Suprapubic skin (tissue), 4 donors: ENCODE measurements at regions not wholly inside any gene's neighbourhood (a gene's known extent, or its start where the extent isn't known, plus 50 kb on each side); places are given as distances from the start of the nearest gene placed in this dataset.
A peak's percentile ranks its signal among the peaks of the same experiment; 100 is the strongest.

ENCODE experiments used
- DNase-seq, 2 donors: peaks; one replicate each; pipeline ENCODE4 v3.0.0-alpha.2; 2019; ENCODE audit warnings: low spot score in 2 of 2
- H3K27ac ChIP-seq: fragments of 200-600 bp; sonication (generic); one replicate; pipeline ENCODE4 v1.5.1; 2019
- H3K27me3 ChIP-seq: fragments of 200-600 bp; sonication (generic); one replicate; pipeline ENCODE4 v1.5.1; 2019
- H3K36me3 ChIP-seq: fragments of 200-600 bp; sonication (generic); one replicate; pipeline ENCODE4 v1.5.1; 2019
- H3K4me1 ChIP-seq: fragments of 200-600 bp; sonication (generic); one replicate; pipeline ENCODE4 v1.5.1; 2019
- H3K4me3 ChIP-seq: fragments of 200-600 bp; sonication (generic); one replicate; pipeline ENCODE4 v1.5.1; 2019; ENCODE audit warnings: mild to moderate bottlenecking
- H3K9me3 ChIP-seq: fragments of 200-600 bp; sonication (generic); one replicate; pipeline ENCODE4 v1.5.1; 2019
- EP300 ChIP-seq: sonication (generic); formaldehyde crosslinking; IDR thresholded peaks from one replicate; pipeline ENCODE4 v1.6.1; 2017; ENCODE audit warnings: antibody characterized with exemption
- POLR2A ChIP-seq, 2 donors: fragments of 450-650 bp; IDR thresholded peaks; one replicate each; pipeline ENCODE4 v1.6.1; 2017; ENCODE audit warnings: antibody characterized with exemption in 2 of 2, mild to moderate bottlenecking in 2 of 2, moderate library complexity in 2 of 2
- POLR2AphosphoS5 ChIP-seq, 3 donors: sonication (generic); formaldehyde crosslinking; IDR thresholded peaks; one replicate each; pipeline ENCODE4 v1.6.1; 2017; ENCODE audit warnings: antibody characterized with exemption in 3 of 3
- WGBS: methylation state at CpG from one replicate; pipeline ENCODE4 v1.1.5; 2018; 5-methylcytosine and 5-hydroxymethylcytosine counted together
- TF ChIP-seq, protein P1 (sequence below), 2 donors: fragments of 200-600 bp in 1 of 2; fragments of 450-650 bp in 1 of 2; sonication (generic) in 1 of 2; IDR thresholded peaks; one replicate each; pipeline ENCODE4 v1.5.1; 2016 to 2019; ENCODE audit warnings: antibody characterized with exemption in 2 of 2, mild to moderate bottlenecking in 1 of 2, moderate library complexity in 1 of 2

DNA sequence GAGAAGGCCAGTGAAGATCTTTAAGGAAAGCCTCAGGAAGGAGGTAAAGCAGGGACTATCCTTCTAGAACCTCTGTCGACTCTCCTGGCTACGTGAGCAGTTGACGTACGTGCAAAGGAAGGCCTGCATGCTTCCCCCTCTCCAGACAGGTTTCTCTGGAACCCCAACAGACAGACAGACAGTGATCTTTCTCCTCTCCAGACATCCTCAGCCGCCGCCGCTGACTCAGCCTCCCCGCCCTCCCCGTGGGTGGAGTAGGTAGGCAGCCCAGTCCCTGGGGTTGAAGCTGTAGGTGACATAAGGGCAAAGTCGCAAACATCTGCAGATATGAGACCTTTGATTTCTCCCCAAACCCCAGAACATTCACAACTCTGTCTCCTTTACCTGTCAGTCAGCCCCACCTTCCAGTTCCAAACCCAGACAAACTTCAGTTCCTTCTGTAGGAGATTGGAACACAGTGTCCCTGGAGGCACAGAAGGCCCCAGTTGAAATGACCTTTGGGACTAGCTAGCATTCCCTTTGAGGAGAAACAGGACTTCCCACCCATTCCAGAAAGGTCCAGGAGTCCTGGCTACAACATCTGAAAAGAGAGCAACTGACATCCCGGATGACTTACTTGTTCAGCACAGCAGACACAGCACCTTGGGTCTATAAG, 146.0 kb upstream of the JUN start:
- Histone ChIP-seq H3K4me3 (no peak overlapping the region), H3K27me3 (no peaks in the 10 kb centered on the region), H3K4me1 (peaks cover 43% of the 10 kb centered on the region), H3K9me3 (no peaks in the 10 kb centered on the region), H3K27ac (no peak overlapping the region), H3K36me3 (no peaks in the 10 kb centered on the region)
- TF ChIP-seq POLR2A (IDR thresholded peaks at IDR 0.05) (no peak), POLR2AphosphoS5 (IDR thresholded peaks at IDR 0.05) (no peak), EP300 (no peak)
- TF ChIP-seq, protein P1, sequence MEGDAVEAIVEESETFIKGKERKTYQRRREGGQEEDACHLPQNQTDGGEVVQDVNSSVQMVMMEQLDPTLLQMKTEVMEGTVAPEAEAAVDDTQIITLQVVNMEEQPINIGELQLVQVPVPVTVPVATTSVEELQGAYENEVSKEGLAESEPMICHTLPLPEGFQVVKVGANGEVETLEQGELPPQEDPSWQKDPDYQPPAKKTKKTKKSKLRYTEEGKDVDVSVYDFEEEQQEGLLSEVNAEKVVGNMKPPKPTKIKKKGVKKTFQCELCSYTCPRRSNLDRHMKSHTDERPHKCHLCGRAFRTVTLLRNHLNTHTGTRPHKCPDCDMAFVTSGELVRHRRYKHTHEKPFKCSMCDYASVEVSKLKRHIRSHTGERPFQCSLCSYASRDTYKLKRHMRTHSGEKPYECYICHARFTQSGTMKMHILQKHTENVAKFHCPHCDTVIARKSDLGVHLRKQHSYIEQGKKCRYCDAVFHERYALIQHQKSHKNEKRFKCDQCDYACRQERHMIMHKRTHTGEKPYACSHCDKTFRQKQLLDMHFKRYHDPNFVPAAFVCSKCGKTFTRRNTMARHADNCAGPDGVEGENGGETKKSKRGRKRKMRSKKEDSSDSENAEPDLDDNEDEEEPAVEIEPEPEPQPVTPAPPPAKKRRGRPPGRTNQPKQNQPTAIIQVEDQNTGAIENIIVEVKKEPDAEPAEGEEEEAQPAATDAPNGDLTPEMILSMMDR (IDR thresholded peaks at IDR 0.05) = no peak
- no peak for DNase-seq
- WGBS = 69% methylated on average over 11 of the region's 11 CpGs

DNA sequence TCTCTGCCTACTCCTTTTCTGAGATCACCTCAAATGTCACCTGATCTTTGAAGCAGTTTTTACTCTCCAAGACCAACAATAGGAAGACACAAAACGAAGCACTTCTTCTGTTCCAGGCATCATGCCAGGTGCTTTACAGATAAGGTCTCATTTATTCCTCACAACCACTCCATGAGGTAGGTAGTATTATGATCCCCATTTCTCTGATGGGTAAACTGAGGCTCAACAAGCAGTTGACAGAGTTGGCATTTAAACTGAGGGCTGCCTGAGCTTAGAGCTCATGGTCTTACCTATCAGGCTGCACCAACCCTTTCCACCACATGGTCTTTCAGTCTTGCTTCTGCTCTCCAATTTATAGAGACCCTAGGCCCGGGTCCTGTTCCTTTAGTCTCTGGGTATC, 147.2 kb upstream of the JUN start:
- WGBS = 85% methylated on average over 2 of the region's 2 CpGs
- Histone ChIP-seq H3K27me3 (no peaks in the 10 kb centered on the region), H3K4me1 (peaks cover 43% of the 10 kb centered on the region), H3K27ac (no peak overlapping the region), H3K36me3 (no peaks in the 10 kb centered on the region), H3K4me3 (no peak overlapping the region), H3K9me3 (no peaks in the 10 kb centered on the region)
- TF ChIP-seq, protein P1 (IDR thresholded peaks at IDR 0.05) = no peak
- TF ChIP-seq POLR2A (IDR thresholded peaks at IDR 0.05) = no peak
- no peak for TF ChIP-seq EP300
- no peak for TF ChIP-seq POLR2AphosphoS5 (IDR thresholded peaks at IDR 0.05)
- DNase-seq = no peak

- Histone ChIP-seq H3K4me3 (no peak overlapping the region), H3K36me3 (no peaks in the 10 kb centered on the region), H3K4me1 (peaks cover 39% of the 10 kb centered on the region), H3K9me3 (no peaks in the 10 kb centered on the region), H3K27me3 (no peaks in the 10 kb centered on the region), H3K27ac (no peak overlapping the region)
- TF ChIP-seq POLR2AphosphoS5 (IDR thresholded peaks at IDR 0.05) (no peak), EP300 (no peak), POLR2A (IDR thresholded peaks at IDR 0.05) (no peak)
- TF ChIP-seq, protein P1 (IDR thresholded peaks at IDR 0.05) = no peak
- no peak for DNase-seq
- 59% methylated on average over 6 of the region's 6 CpGs for WGBS
These were observed 147.9 kb upstream of the JUN start for GRCh38 chr1:58931756-58932155.

DNA sequence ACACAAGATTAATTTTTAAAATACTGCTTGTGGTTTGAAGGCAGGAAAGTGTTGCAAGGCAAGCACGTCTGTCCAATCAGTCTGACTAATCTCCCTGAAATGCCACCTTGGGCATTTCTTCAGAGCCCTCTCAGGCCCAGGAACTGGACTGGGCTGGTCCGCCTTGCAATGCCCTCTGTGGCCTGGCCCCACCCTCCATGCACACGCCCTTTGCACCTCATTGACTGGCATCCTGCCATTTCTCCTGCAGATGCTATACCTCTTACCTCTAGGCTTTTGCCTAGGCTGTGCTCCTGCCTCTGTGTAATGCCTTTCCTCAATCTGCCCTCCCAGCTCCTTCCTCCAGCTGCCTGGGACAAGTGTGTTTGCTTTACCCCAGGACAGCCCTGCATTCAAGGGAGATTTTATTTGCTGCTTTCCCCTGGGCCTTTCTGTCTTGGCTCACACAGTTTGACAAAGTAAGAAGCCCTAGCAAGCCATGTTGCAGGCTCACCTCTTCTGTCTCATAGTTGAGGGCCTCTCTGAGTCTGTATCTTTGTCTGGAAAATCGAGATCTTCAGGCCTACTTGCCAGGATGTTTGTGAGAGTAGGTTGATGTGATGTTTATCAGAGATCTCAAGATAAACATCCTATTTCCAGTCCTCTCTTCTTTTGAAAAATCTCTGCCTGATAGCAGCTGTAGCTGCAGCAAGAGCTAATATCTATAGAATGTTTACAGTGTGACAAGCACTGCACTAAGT, 149.2 kb upstream of the JUN start:
- DNase-seq = no peak

GRCh38 chr1:58933599-58933926, 149.7 kb upstream of the JUN start:
- Histone ChIP-seq H3K9me3 (no peaks in the 10 kb centered on the region), H3K4me1 (peaks cover 23% of the 10 kb centered on the region), H3K27me3 (no peaks in the 10 kb centered on the region), H3K36me3 (no peaks in the 10 kb centered on the region), H3K27ac (no peak overlapping the region), H3K4me3 (no peak overlapping the region)
- 97% methylated on average over 2 of the region's 2 CpGs for WGBS
- DNase-seq = no peak
- TF ChIP-seq POLR2AphosphoS5 (IDR thresholded peaks at IDR 0.05) (no peak), EP300 (no peak), POLR2A (IDR thresholded peaks at IDR 0.05) (no peak)
- TF ChIP-seq, protein P1 (IDR thresholded peaks at IDR 0.05) = no peak

More for the DNA sequence above, 149.2 kb upstream of the JUN start:
- Histone ChIP-seq H3K36me3 (no peaks in the 10 kb centered on the region), H3K4me3 (no peak overlapping the region), H3K4me1 (peaks cover 26% of the 10 kb centered on the region), H3K27me3 (no peaks in the 10 kb centered on the region), H3K9me3 (no peaks in the 10 kb centered on the region), H3K27ac (peak overlapping the region; percentile 8)
- TF ChIP-seq EP300 (no peak), POLR2AphosphoS5 (IDR thresholded peaks at IDR 0.05) (peak in 1 of 3 donors; percentile 41), POLR2A (IDR thresholded peaks at IDR 0.05) (no peak)
- TF ChIP-seq, protein P1 (IDR thresholded peaks at IDR 0.05) = no peak
- 42% methylated on average over 4 of the region's 4 CpGs for WGBS
